Upper lobe of left lung (tissue), 4 donors: ENCODE measurements at regions not wholly inside any gene's neighbourhood (a gene's known extent, or its start where the extent isn't known, plus 50 kb on each side); places are given as distances from the start of the nearest gene placed in this dataset.

Experiments
- CTCF ChIP-seq, 6 experiments: fragments of 450-650 bp in 4 of 6; fragments of 200-600 bp in 2 of 6; sonication (generic) in 2 of 6; IDR thresholded peaks; one replicate each; pipeline ENCODE4 v1.5.1; 2016 to 2019; ENCODE audit warnings: antibody characterized with exemption in 6 of 6
- EP300 ChIP-seq, 4 donors: sonication (generic); formaldehyde crosslinking; IDR thresholded peaks; one replicate each; pipeline ENCODE4 v1.5.1; 2017; ENCODE audit warnings: antibody characterized with exemption in 4 of 4, control low read depth in 2 of 4
- POLR2A ChIP-seq, 4 donors: fragments of 450-650 bp; IDR thresholded peaks; one replicate each; pipeline ENCODE4 v1.5.1; 2016 to 2017; ENCODE audit warnings: antibody characterized with exemption in 4 of 4, mild to moderate bottlenecking in 2 of 4
- POLR2AphosphoS5 ChIP-seq, 2 donors: sonication (generic); formaldehyde crosslinking; IDR thresholded peaks; one replicate each; pipeline ENCODE4 v1.5.1; 2017; ENCODE audit warnings: antibody characterized with exemption in 2 of 2

GRCh38 chr6:62441182-62441581 is 155.2 kb upstream of the KHDRBS2 start:
- TF ChIP-seq POLR2A (IDR thresholded peaks at IDR 0.05): no peak
- no peak for TF ChIP-seq CTCF (IDR thresholded peaks at IDR 0.05)
- TF ChIP-seq POLR2AphosphoS5 (IDR thresholded peaks at IDR 0.05): no peak
- no peak for TF ChIP-seq EP300 (IDR thresholded peaks at IDR 0.05)
